ENCODE measurements at regions not wholly inside any gene's neighbourhood (a gene's known extent, or its start where the extent isn't known, plus 50 kb on each side); places are given as distances from the start of the nearest gene placed in this dataset.

DNA sequence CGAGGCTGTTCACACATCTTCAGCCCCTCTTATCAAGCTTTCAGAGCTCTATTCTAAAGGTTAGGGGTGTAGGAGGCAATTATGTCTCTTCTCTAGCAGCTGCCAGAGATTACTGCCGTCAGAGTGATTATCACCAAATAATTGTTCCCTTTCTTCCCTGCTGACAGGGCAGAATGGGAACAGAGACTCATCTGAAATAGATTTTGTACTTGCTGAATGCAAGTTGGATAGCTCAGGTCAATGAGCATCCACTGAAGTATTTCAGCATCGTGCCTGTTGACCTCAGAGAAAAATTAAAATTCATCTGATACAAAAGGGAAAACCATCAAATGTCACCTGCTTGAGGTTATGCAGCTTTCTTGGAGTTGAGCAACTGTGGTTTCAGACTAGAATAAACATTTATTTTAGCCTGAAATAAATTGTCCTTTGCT, 213.7 kb upstream of the MAP3K1 start:
- TF ChIP-seq, protein P1, sequence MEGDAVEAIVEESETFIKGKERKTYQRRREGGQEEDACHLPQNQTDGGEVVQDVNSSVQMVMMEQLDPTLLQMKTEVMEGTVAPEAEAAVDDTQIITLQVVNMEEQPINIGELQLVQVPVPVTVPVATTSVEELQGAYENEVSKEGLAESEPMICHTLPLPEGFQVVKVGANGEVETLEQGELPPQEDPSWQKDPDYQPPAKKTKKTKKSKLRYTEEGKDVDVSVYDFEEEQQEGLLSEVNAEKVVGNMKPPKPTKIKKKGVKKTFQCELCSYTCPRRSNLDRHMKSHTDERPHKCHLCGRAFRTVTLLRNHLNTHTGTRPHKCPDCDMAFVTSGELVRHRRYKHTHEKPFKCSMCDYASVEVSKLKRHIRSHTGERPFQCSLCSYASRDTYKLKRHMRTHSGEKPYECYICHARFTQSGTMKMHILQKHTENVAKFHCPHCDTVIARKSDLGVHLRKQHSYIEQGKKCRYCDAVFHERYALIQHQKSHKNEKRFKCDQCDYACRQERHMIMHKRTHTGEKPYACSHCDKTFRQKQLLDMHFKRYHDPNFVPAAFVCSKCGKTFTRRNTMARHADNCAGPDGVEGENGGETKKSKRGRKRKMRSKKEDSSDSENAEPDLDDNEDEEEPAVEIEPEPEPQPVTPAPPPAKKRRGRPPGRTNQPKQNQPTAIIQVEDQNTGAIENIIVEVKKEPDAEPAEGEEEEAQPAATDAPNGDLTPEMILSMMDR (conservative IDR thresholded peaks at IDR 0.05; ENCODE audit: low read depth): no peak

DNA sequence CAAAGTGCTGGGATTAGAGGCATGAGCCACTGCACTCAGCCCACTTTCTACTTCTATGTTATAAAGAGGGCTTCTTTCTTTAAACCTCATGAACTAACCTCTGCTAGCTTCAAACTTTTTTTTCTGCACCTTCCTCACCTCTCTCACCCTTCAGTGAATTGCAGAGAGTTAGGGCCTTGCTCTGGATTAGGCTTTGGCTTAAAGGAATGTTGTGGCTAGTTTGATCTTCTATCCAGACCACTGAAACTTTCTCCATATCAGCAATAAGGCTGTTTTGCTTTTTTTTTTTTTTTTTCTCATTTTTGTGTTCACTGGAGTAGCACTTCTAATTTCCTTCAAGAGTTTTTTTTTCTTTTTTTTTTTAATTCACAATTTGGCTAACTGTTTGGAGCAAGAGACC, 216.4 kb upstream of the MAP3K1 start:
- no peak for DNase-seq (ENCODE audit: low spot score)
- ChIA-PET POLR2A (ENCODE audit: low non-redundant PET) (no interaction called here), CTCF (interaction anchor here (0.6 to 0.7 kb wide), 2 partner anchors 21 to 34 kb away, joined by 3 to 4 read pairs; no protein-coding TSS in a partner anchor)
- TF ChIP-seq, protein P1 (conservative IDR thresholded peaks at IDR 0.05; ENCODE audit: low read depth): no peak
- H3K27ac ChIP-seq: no peak overlapping the region

More for the DNA sequence above, 213.7 kb upstream of the MAP3K1 start:
- no peak for DNase-seq (ENCODE audit: low spot score)
- CTCF ChIA-PET: interaction anchor here (0.7 kb wide), 1 partner anchor 165 kb away, joined by 4 read pairs; no protein-coding TSS in a partner anchor
- POLR2A ChIA-PET (ENCODE audit: low non-redundant PET): no interaction called here
- H3K27ac ChIP-seq: no peak overlapping the region

DNA sequence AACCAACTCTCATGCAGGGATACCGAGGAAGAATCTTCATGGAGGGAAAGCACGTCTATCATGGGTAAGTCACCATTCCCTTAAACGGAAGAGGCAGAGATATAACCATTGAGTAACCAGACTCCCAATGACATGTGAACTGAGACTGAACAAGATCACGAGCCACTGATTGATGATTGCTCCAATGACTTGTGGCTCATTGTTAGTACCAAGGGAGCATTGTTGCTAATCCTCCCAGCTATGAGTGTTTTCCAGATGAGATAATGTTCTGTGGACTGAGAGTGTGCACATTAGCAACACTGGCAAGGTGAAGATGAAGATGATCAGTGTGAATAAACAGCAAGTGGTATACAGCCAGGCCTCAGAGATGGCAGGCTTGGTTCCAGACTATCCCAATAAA, 219.2 kb upstream of the MAP3K1 start:
- no peak for DNase-seq (ENCODE audit: low spot score)
- no peak overlapping the region for H3K27ac ChIP-seq
- TF ChIP-seq, protein P1 (conservative IDR thresholded peaks at IDR 0.05; ENCODE audit: low read depth): no peak
- POLR2A ChIA-PET (ENCODE audit: low non-redundant PET): no interaction called here
- CTCF ChIA-PET: interaction anchor here (0.5 kb wide), 1 partner anchor 35 kb away, joined by 5 read pairs; no protein-coding TSS in a partner anchor

DNA sequence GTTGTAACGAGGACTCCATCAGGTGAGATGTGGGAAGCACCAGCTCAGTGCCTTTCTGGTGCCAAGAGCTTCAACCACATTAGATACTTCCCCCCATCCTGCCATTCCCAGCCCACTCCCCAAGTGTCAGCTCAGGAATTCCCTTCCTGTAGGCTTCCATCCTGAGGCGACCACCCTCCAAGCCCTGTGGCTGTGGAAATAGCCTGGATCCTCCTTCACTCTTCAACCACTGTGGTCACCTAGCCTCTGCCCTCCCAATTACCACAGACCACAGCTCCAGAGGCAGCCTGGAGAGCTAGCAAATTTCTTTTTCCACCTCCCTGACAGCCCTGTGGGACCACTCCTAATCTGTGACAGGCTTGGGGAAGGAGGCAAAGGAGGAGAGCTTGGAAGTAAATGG, 219.8 kb upstream of the MAP3K1 start:
- no peak overlapping the region for H3K27ac ChIP-seq
- no peak for DNase-seq (ENCODE audit: low spot score)
- ChIA-PET CTCF (interaction anchor here (0.5 to 0.8 kb wide), 2 partner anchors 34 to 326 kb away, joined by 3 to 5 read pairs; no protein-coding TSS in a partner anchor), POLR2A (ENCODE audit: low non-redundant PET) (no interaction called here)
- TF ChIP-seq, protein P1 (conservative IDR thresholded peaks at IDR 0.05; ENCODE audit: low read depth): no peak

DNA sequence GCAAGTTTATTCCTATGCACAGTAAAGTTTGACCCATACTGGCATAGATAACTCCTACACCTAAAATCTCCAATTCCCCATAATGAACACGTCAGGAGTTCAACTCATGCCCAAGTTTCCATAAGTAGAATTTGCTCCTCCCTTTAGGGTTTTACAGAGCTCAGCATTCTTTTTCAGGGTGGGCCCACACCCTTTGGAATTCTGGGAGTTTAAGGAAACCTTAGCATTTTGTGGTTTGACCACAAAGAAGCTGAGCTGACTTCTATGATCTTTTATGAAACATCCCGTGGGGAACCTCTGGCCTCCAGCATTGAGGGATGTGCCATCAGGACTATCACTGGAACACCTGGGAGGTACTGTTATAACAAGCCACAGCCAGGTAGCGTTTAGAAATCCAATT, 220.6 kb upstream of the MAP3K1 start:
- POLR2A ChIA-PET (ENCODE audit: low non-redundant PET): no interaction called here
- CTCF ChIA-PET: no interaction called here
- no peak for DNase-seq (ENCODE audit: low spot score)
- TF ChIP-seq, protein P1 (conservative IDR thresholded peaks at IDR 0.05; ENCODE audit: low read depth): no peak
- no peak overlapping the region for H3K27ac ChIP-seq

DNA sequence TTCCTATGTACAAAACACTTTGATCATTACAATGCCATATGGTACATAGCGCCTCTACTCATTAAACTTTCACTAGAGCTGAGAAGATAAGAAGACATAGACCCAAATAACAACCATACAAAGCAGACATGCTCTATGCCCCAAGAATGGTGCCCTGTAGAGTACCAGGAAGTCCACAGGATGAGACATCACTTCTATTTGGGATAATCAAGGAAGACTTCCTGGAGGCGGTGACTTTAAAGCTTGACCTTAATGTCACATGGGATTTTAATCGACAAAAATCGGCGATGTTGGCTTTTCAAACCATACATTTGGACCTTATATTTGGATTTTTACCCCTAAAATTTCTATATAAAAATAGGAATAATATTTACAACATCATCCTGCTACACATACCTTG, 224.3 kb upstream of the MAP3K1 start:
- ChIA-PET POLR2A (ENCODE audit: low non-redundant PET) (no interaction called here), CTCF (no interaction called here)
- DNase-seq (ENCODE audit: low spot score): no peak
- H3K27ac ChIP-seq: no peak overlapping the region
- TF ChIP-seq, protein P1 (conservative IDR thresholded peaks at IDR 0.05; ENCODE audit: low read depth): no peak

DNA sequence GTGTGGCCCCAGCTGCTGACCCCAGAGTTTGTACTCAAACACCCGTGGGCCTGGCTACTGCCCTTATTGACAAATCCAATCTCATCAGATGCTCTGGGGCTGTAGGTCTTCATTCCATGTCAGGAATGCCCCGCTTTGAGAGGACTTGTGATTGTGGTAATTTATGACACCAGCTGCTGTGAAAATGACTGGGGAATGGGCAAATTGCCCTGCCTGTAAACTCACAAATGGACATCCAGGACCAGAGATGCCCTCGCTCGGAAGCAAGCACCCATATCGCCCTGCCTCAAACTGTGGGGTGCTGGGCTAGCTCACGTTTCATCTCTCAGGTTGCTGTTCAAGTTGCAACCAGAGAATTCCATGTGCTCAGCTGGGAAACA, 225.9 kb upstream of the MAP3K1 start:
- no peak overlapping the region for H3K27ac ChIP-seq
- TF ChIP-seq, protein P1 (conservative IDR thresholded peaks at IDR 0.05; ENCODE audit: low read depth): no peak
- no peak for DNase-seq (ENCODE audit: low spot score)
- CTCF ChIA-PET: no interaction called here
- POLR2A ChIA-PET (ENCODE audit: low non-redundant PET): no interaction called here

Data from RWPE1 (cell line).